ENCODE measurements at regions not wholly inside any gene's neighbourhood (a gene's known extent, or its start where the extent isn't known, plus 50 kb on each side); places are given as distances from the start of the nearest gene placed in this dataset.

- TF ChIP-seq POLR2A (IDR thresholded peaks at IDR 0.05; ENCODE audit: low read depth, low read length) (no peak), TAF1 (IDR thresholded peaks at IDR 0.05; ENCODE audit: borderline replicate concordance, low read depth, low read length) (no peak)
These were observed 278.4 kb upstream of the DDX18 start for GRCh38 chr2:117536139-117536538.
